Calu3 (cell line): ENCODE measurements at regions not wholly inside any gene's neighbourhood (a gene's known extent, or its start where the extent isn't known, plus 50 kb on each side); places are given as distances from the start of the nearest gene placed in this dataset.

Experiments
- BruUV-seq: library from RNA; stranded (reverse); fragments of 400-500 nt; replicated peaks from 2 replicates; lab custom pipeline; 2021; lab: Mats Ljungman, UMichigan
- CTCF ChIA-PET: fragments of 300-600 bp; sonication (Branson Sonifier 250); formaldehyde crosslinking; loops from one replicate; lab custom pipeline; 2022; ENCODE audit warnings: antibody characterized with exemption; lab: Charles Lee
- DNase-seq: peaks from one replicate; pipeline ENCODE4 v3.0.0; 2022
- H3K27ac Mint-ChIP-seq: one replicate; pipeline ENCODE4 v1.8.0; 2022; ENCODE audit warnings: mixed read lengths; ENCODE audit not compliant: unreplicated experiment
- H3K27me3 Mint-ChIP-seq: one replicate; pipeline ENCODE4 v1.8.0; 2022; ENCODE audit warnings: mixed read lengths; ENCODE audit not compliant: unreplicated experiment
- H3K36me3 Mint-ChIP-seq: one replicate; pipeline ENCODE4 v1.8.0; 2022; ENCODE audit warnings: mild to moderate bottlenecking, moderate library complexity, mixed read lengths; ENCODE audit not compliant: insufficient read depth, unreplicated experiment
- H3K4me1 Mint-ChIP-seq: one replicate; pipeline ENCODE4 v1.8.0; 2022; ENCODE audit warnings: mild to moderate bottlenecking, low read depth, mixed read lengths; ENCODE audit not compliant: unreplicated experiment
- H3K4me3 Mint-ChIP-seq: one replicate; pipeline ENCODE4 v1.8.0; 2022; ENCODE audit warnings: mild to moderate bottlenecking, low read depth, moderate library complexity, mixed read lengths; ENCODE audit not compliant: unreplicated experiment
- H3K9me3 Mint-ChIP-seq: one replicate; pipeline ENCODE4 v1.8.0; 2022; ENCODE audit warnings: low read depth, mixed read lengths; ENCODE audit not compliant: unreplicated experiment
- CTCF ChIP-seq: fragments of 200-600 bp; IDR thresholded peaks from one replicate; pipeline ENCODE4 v1.8.0; 2022; ENCODE audit warnings: antibody characterized with exemption; ENCODE audit not compliant: unreplicated experiment
- intact Hi-C: fragments of 100-400 bp; cut with micrococcal nuclease; formaldehyde crosslinking; loops from one replicate; pipeline ENCODE4 v1.10.0; 2022; ENCODE audit not compliant: unreplicated experiment

DNA sequence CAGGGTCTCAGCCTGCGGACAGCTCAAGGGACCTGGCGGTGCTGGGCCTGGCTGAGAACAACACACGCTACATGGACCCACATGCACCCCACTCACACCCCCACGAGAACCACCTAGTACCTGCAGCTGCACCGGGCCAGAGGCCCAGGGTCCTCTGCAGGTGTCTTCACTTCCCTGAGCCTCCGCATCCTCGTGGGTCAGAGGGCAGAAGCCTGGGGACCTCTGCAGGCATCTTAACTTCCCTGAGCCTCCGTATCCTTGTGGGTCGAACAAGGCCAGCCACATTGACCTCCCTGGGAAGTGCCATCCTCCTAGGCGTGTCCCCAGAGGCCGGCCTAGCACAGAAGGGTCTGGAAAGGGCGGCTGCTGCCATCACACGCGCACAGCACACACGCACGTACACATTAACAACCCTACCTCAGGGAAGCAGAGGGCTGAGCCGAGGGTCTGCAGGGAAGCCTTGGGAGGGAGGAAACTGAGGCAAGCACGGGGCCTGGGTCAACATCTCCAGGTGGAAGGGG lies 62.5 kb upstream of the HPCAL1 start:
- no peak for DNase-seq
- BruUV-seq, result no TSS peak
- intact Hi-C loops, result no loop called here
- no peaks in the 10 kb centered on the region for H3K9me3 Mint-ChIP-seq
- no peaks in the 10 kb centered on the region for H3K4me1 Mint-ChIP-seq
- peaks cover 14% of the 10 kb centered on the region for H3K27me3 Mint-ChIP-seq
- H3K4me3 Mint-ChIP-seq, result no peak overlapping the region
- no peaks in the 10 kb centered on the region for H3K36me3 Mint-ChIP-seq
- no peak for TF ChIP-seq CTCF
- H3K27ac Mint-ChIP-seq, result no peak overlapping the region
- CTCF ChIA-PET, result no interaction called here

DNA sequence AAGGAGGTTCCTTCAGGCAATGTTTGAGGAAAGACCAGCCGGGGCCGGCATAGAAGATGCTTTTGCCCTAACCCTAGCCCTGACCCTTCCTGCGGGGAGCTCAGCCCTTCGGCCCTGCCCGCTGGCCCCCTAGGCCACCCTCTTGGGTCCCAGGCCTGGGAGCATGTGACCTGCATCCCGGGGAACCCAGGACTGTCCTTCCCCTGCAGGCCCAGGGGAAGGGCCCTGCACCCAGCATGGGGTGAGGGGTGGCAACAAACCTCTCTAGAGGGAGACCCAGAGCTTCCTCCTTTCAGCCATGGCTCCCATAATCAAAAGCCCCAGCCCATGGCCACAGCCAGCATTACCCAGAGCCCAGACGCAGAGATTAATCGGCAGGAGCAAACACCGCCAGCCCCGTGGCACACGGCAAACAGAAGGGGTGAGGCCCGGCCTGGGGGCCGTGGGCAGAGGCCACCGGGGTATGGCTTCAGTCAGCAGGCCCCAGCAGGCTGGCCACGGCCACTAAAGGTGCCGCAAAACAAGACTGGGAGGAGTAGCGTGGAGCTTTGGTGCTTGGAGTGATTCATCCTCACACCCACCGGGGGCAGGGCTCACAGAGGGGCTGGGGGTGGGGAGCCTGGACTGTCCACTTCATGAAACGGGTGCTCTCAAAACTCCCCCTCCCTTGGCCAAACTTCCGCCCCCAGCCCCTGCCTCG lies 61.6 kb upstream of the HPCAL1 start:
- H3K36me3 Mint-ChIP-seq, result no peaks in the 10 kb centered on the region
- intact Hi-C loops, result no loop called here
- no TSS peak for BruUV-seq
- TF ChIP-seq CTCF, result no peak
- H3K9me3 Mint-ChIP-seq, result no peaks in the 10 kb centered on the region
- peaks cover 9% of the 10 kb centered on the region for H3K27me3 Mint-ChIP-seq
- no peak overlapping the region for H3K4me3 Mint-ChIP-seq
- CTCF ChIA-PET, result no interaction called here
- no peak overlapping the region for H3K27ac Mint-ChIP-seq
- H3K4me1 Mint-ChIP-seq, result no peaks in the 10 kb centered on the region
- no peak for DNase-seq

DNA sequence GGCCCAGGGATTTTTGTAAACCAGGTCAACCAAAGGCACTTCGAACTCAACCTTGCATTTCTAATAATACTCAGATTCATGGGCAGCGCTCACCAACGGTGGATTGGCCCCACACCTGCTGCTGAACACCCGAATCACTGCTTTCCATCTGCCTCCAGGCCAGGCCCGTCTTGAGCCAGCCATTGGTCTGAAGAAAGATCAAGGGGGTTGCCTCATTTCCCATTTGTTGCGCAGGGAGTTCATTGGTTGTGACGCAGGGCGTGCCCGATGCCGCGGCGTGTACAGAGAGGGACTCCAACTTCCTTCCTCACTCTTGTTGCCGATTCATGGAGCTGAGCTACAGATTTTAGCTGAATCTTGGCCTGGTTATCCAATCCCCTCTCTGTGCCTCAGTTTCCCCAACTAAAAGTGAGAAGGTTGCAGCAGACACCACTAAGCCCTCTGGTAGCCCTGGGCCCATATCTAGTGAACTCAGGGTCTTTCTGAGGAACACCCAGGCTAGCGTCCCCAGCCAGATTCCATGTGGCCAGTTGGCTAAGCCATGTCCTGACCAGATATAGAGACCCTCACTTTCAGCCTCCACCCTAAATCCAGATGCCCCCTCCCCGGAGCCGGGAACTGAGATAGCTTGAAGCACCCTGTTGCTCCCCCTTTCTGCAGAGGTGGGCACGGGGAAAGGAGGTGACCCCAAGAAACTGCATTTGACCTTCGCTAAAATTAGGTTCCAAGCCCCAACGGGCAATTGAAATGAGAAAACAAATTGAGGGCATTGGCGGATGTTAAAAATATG lies 60.9 kb upstream of the HPCAL1 start:
- Mint-ChIP-seq H3K4me1 (no peaks in the 10 kb centered on the region), H3K4me3 (no peak overlapping the region), H3K27ac (no peak overlapping the region), H3K36me3 (no peaks in the 10 kb centered on the region), H3K27me3 (peaks cover under 1% of the 10 kb centered on the region), H3K9me3 (no peaks in the 10 kb centered on the region)
- CTCF ChIA-PET, result no interaction called here
- intact Hi-C loops, result no loop called here
- no peak for TF ChIP-seq CTCF
- BruUV-seq, result no TSS peak
- DNase-seq, result no peak

DNA sequence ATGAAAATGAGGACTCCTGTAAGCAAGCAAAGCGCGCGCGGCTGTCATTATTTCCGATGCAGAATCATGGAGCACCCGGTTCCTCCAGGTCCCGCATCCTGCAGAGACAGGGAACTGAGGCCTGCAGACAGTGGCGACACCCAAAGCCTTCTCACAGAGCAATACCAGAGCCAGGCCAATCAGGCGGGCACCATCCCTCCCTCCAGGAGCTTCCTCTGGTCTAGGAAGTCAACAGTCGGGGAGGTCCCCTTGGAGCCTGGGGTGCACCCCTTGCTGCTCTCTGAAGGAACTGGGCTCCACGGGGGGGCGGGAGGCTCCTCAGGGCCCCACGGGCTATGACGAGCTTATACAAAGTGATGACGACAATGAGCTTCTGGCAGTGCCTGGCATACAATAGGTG lies 60.3 kb upstream of the HPCAL1 start:
- no peaks in the 10 kb centered on the region for H3K4me1 Mint-ChIP-seq
- DNase-seq, result no peak
- BruUV-seq, result no TSS peak
- H3K36me3 Mint-ChIP-seq, result no peaks in the 10 kb centered on the region
- no peak overlapping the region for H3K4me3 Mint-ChIP-seq
- H3K9me3 Mint-ChIP-seq, result no peaks in the 10 kb centered on the region
- intact Hi-C loops, result no loop called here
- CTCF ChIA-PET, result no interaction called here
- TF ChIP-seq CTCF, result no peak
- no peaks in the 10 kb centered on the region for H3K27me3 Mint-ChIP-seq
- H3K27ac Mint-ChIP-seq, result no peak overlapping the region
